ENCODE measurements at regions not wholly inside any gene's neighbourhood (a gene's known extent, or its start where the extent isn't known, plus 50 kb on each side); places are given as distances from the start of the nearest gene placed in this dataset.

DNA sequence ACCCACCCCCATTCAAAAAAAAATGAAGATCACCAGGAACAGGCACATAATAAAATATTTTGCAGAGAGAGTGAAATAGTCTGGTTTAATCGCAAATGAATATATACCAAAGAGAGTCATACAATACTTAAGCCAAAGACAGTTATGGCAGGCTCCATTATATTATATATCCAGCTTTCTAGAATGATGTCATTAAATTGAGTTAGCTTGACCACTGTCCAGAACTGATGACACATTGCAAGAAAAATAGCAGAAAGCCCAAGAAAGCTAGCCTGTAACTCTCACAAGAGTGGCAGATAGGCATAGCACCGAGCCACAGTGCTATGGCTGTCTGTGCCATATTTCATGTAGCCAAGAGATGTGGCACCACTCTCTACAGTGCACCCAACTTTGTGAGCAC is 231.9 kb upstream of the SEMA6D start:
- DNase-seq (ENCODE audit: low read depth in 1 of 2, low spot score in 2 of 2) = no peak
- no peak for TF ChIP-seq CBX5 (IDR thresholded peaks at IDR 0.05; ENCODE audit: low read depth, low read length)
- TF ChIP-seq GTF2F1 (IDR thresholded peaks at IDR 0.05; ENCODE audit: borderline replicate concordance, low read depth, low read length) = no peak
- no peak for TF ChIP-seq NANOG (IDR thresholded peaks at IDR 0.05; ENCODE audit: insufficient read depth, low read depth, low read length, poor library complexity, severe bottlenecking)
- no peak for TF ChIP-seq CBX8 (IDR thresholded peaks at IDR 0.05; ENCODE audit: borderline replicate concordance, low read depth, low read length)
- TF ChIP-seq POLR2AphosphoS5 (IDR thresholded peaks at IDR 0.05; ENCODE audit: low read depth, low read length) = no peak
- TF ChIP-seq, protein P1, sequence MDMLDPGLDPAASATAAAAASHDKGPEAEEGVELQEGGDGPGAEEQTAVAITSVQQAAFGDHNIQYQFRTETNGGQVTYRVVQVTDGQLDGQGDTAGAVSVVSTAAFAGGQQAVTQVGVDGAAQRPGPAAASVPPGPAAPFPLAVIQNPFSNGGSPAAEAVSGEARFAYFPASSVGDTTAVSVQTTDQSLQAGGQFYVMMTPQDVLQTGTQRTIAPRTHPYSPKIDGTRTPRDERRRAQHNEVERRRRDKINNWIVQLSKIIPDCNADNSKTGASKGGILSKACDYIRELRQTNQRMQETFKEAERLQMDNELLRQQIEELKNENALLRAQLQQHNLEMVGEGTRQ (IDR thresholded peaks at IDR 0.05; ENCODE audit: low read length) = no peak
- no peak for TF ChIP-seq SP1 (IDR thresholded peaks at IDR 0.05; ENCODE audit: low read depth, low read length)
- no peak for TF ChIP-seq FOSL1 (IDR thresholded peaks at IDR 0.05; ENCODE audit: insufficient read depth, low read depth, low read length)
- no peak for TF ChIP-seq CREB1 (IDR thresholded peaks at IDR 0.05)
- TF ChIP-seq SRF (IDR thresholded peaks at IDR 0.05; ENCODE audit: low read depth, low read length) = no peak
- TF ChIP-seq MAFK (IDR thresholded peaks at IDR 0.05; ENCODE audit: low read depth, low read length) = no peak
- no peak for TF ChIP-seq CEBPB (IDR thresholded peaks at IDR 0.05; ENCODE audit: low read depth, low read length)
- TF ChIP-seq EGR1 (IDR thresholded peaks at IDR 0.05; ENCODE audit: borderline replicate concordance, low read depth, low read length) = no peak
- no peak for TF ChIP-seq SP2 (IDR thresholded peaks at IDR 0.05; ENCODE audit: low read length)

More for the DNA sequence above, 231.9 kb upstream of the SEMA6D start:
- Histone ChIP-seq H2BK120ac (replicated peaks; ENCODE audit: low read depth, low read length) (no peak overlapping the region), H2BK5ac (ENCODE audit: low read depth, low read length) (no peak overlapping the region), H3K4me1 (replicated peaks in 1 of 4; ENCODE audit: control insufficient read depth in 3 of 4, insufficient read depth in 4 of 4, low read length in 3 of 4) (no peaks in the 10 kb centered on the region), H3K18ac (ENCODE audit: extremely low read depth, low read length) (no peak overlapping the region), H3K23me2 (ENCODE audit: low read depth, low read length) (no peaks in the 10 kb centered on the region), H4K20me1 (replicated peaks in 1 of 2; ENCODE audit: control insufficient read depth in 1 of 2, insufficient read depth in 2 of 2, low read length in 2 of 2) (no peaks in the 10 kb centered on the region), H3K14ac (ENCODE audit: insufficient read length) (no peak overlapping the region), H3K4me2 (ENCODE audit: insufficient read depth in 1 of 2, low read depth in 2 of 2, low read length in 2 of 2) (no peak overlapping the region), H3K4ac (replicated peaks; ENCODE audit: insufficient read length, low read depth, low read length) (no peak overlapping the region), H3K4me3 (ENCODE audit: extremely low read depth in 1 of 4, insufficient read depth in 2 of 4, low read depth in 3 of 4, low read length in 4 of 4) (no peak overlapping the region), H2AK5ac (ENCODE audit: low read depth, low read length) (no peak overlapping the region), H3K23ac (ENCODE audit: insufficient read length) (no peak overlapping the region), H2BK20ac (ENCODE audit: low read length) (no peak overlapping the region), H3K79me1 (ENCODE audit: low read depth, low read length) (no peaks in the 10 kb centered on the region), H2BK15ac (ENCODE audit: low read length) (no peak overlapping the region), H4K91ac (replicated peaks; ENCODE audit: insufficient read length, low read length) (no peak overlapping the region), H3K9ac (replicated peaks in 1 of 4; ENCODE audit: extremely low read depth in 1 of 4, low read depth in 3 of 4, low read length in 3 of 4) (no peak overlapping the region), H3K79me2 (ENCODE audit: control insufficient read depth in 1 of 2, insufficient read depth in 2 of 2, low read length in 2 of 2) (no peaks in the 10 kb centered on the region), H4K5ac (ENCODE audit: insufficient read length, low read depth, low read length) (no peak overlapping the region), H2BK12ac (ENCODE audit: low read depth, low read length) (no peak overlapping the region), H3K27me3 (replicated peaks in 1 of 4; ENCODE audit: control insufficient read depth in 3 of 4, extremely low read depth in 1 of 4, insufficient read depth in 3 of 4, low read length in 3 of 4) (no peaks in the 10 kb centered on the region), H3K56ac (replicated peaks; ENCODE audit: insufficient read length, low read depth, low read length) (no peak overlapping the region), H3K36me3 (ENCODE audit: control insufficient read depth in 2 of 4, insufficient read depth in 4 of 4, low read length in 3 of 4) (no peaks in the 10 kb centered on the region), H4K8ac (ENCODE audit: extremely low read depth, insufficient read depth, low read length) (no peak overlapping the region), H2AFZ (ENCODE audit: low read length) (no peak overlapping the region), H3K27ac (ENCODE audit: low read depth, low read length) (no peak overlapping the region), H3K9me3 (ENCODE audit: insufficient read depth in 2 of 2, low read depth in 1 of 2, low read length in 1 of 2) (no peaks in the 10 kb centered on the region)
- no peak for FAIRE-seq
- ChIA-PET POLR2A (ENCODE audit: partially characterized antibody) (no interaction called here), CTCF (ENCODE audit: partially characterized antibody) (interaction anchor here (1.1 kb wide), 1 partner anchor 14 kb away, joined by 6 read pairs; no protein-coding TSS in a partner anchor)
- 97% methylated on average over 2 of the region's 2 CpGs; no CpG with 5 or more reads in 1 of the 2 experiments for WGBS, 2 experiments (ENCODE audit: extremely low coverage in 1 of 2, insufficient coverage in 1 of 2, insufficient read length in 1 of 2, insufficient replicate concordance in 2 of 2, low coverage in 1 of 2, low lambda C conversion rate in 2 of 2, missing lambda C conversion rate in 1 of 2)

All from H1 (cell line).